Neutrophil (primary cell): ENCODE measurements at regions not wholly inside any gene's neighbourhood (a gene's known extent, or its start where the extent isn't known, plus 50 kb on each side); places are given as distances from the start of the nearest gene placed in this dataset.

Experiments used
- H3K27ac ChIP-seq: fragments of 200-600 bp; sonication (generic); 2 replicates; pipeline ENCODE4 v1.5.1; 2016; ENCODE audit warnings: mild to moderate bottlenecking, moderate library complexity
- H3K27me3 ChIP-seq: fragments of 200-600 bp; sonication (generic); 2 replicates; pipeline ENCODE4 v1.6.0; 2016; ENCODE audit warnings: mild to moderate bottlenecking
- H3K36me3 ChIP-seq: fragments of 200-600 bp; sonication (generic); 2 replicates; pipeline ENCODE4 v1.5.1; 2017
- H3K4me1 ChIP-seq, 2 experiments: fragments of 200-600 bp in 1 of 2; sonication (generic) in 1 of 2; 1 replicate in 1 of 2; 2 replicates in 1 of 2; pipeline versions ENCODE4 v1.5.1 to v1.6.1; 2013 to 2016; ENCODE audit warnings: low read depth in 1 of 2, low read length in 1 of 2, mild to moderate bottlenecking in 1 of 2, moderate library complexity in 1 of 2; ENCODE audit not compliant: control insufficient read depth in 1 of 2, insufficient read depth in 1 of 2
- H3K4me3 ChIP-seq, 2 experiments: fragments of 200-600 bp in 1 of 2; sonication (generic) in 1 of 2; 1 replicate in 1 of 2; 2 replicates in 1 of 2; pipeline ENCODE4 v1.5.1; 2013 to 2016; ENCODE audit warnings: low read depth in 1 of 2, low read length in 1 of 2, mild to moderate bottlenecking in 1 of 2, moderate library complexity in 1 of 2
- H3K9me3 ChIP-seq: fragments of 200-600 bp; sonication (generic); 2 replicates; pipeline ENCODE4 v1.5.1; 2016
- TF ChIP-seq, protein P1 (sequence below): fragments of 200-600 bp; sonication (generic); IDR thresholded peaks from 2 replicates; pipeline ENCODE4 v1.5.1; 2016; ENCODE audit warnings: antibody characterized with exemption

- TF ChIP-seq, protein P1, sequence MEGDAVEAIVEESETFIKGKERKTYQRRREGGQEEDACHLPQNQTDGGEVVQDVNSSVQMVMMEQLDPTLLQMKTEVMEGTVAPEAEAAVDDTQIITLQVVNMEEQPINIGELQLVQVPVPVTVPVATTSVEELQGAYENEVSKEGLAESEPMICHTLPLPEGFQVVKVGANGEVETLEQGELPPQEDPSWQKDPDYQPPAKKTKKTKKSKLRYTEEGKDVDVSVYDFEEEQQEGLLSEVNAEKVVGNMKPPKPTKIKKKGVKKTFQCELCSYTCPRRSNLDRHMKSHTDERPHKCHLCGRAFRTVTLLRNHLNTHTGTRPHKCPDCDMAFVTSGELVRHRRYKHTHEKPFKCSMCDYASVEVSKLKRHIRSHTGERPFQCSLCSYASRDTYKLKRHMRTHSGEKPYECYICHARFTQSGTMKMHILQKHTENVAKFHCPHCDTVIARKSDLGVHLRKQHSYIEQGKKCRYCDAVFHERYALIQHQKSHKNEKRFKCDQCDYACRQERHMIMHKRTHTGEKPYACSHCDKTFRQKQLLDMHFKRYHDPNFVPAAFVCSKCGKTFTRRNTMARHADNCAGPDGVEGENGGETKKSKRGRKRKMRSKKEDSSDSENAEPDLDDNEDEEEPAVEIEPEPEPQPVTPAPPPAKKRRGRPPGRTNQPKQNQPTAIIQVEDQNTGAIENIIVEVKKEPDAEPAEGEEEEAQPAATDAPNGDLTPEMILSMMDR, result no peak
- Histone ChIP-seq H3K4me3 (no peak overlapping the region), H3K27ac (no peak overlapping the region), H3K27me3 (no peaks in the 10 kb centered on the region), H3K4me1 (no peaks in the 10 kb centered on the region), H3K9me3 (no peaks in the 10 kb centered on the region), H3K36me3 (no peaks in the 10 kb centered on the region)
These were observed 210.6 kb downstream of the UBE3A start for GRCh38 chr15:25228261-25228660.

GRCh38 chr15:25230442-25230841 lies 208.4 kb downstream of the UBE3A start:
- no peaks in the 10 kb centered on the region for H3K36me3 ChIP-seq
- H3K27me3 ChIP-seq, result no peaks in the 10 kb centered on the region
- H3K4me3 ChIP-seq, result no peak overlapping the region
- no peak overlapping the region for H3K27ac ChIP-seq
- H3K9me3 ChIP-seq, result no peaks in the 10 kb centered on the region
- H3K4me1 ChIP-seq, result no peaks in the 10 kb centered on the region
- TF ChIP-seq, protein P1, result no peak

- H3K36me3 ChIP-seq, result no peaks in the 10 kb centered on the region
- no peaks in the 10 kb centered on the region for H3K9me3 ChIP-seq
- no peak overlapping the region for H3K4me3 ChIP-seq
- TF ChIP-seq, protein P1, result no peak
- H3K27ac ChIP-seq, result no peak overlapping the region
- no peaks in the 10 kb centered on the region for H3K4me1 ChIP-seq
- H3K27me3 ChIP-seq, result no peaks in the 10 kb centered on the region
These were observed 205.0 kb downstream of the UBE3A start for GRCh38 chr15:25233766-25234350.

DNA sequence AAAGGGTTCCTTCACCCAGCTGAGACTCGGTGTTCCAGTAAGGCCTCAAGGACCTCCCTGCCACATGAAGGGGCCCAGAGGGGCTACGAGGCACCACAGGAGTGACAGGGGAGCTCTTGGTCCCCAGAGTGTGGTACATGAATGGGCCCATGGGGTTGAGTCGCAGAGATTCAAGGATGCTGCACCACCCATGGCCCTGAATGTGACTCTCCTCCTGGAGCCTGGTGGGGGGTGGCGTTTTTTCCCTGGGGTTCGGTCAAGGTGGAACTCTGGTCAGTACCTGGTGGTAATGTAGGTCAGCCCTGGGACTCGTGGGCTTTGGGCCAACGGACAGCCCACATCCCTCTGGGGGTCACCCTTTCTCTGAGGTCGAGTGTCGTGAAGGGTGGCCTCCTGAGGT lies 204.0 kb downstream of the UBE3A start:
- no peaks in the 10 kb centered on the region for H3K9me3 ChIP-seq

GRCh38 chr15:25235391-25235790 lies 203.4 kb downstream of the UBE3A start:
- Histone ChIP-seq H3K9me3 (no peaks in the 10 kb centered on the region), H3K27me3 (no peaks in the 10 kb centered on the region), H3K27ac (no peak overlapping the region), H3K36me3 (no peaks in the 10 kb centered on the region), H3K4me3 (no peak overlapping the region), H3K4me1 (no peaks in the 10 kb centered on the region)
- TF ChIP-seq, protein P1, result no peak

More for the DNA sequence above, 204.0 kb downstream of the UBE3A start:
- Histone ChIP-seq H3K36me3 (no peaks in the 10 kb centered on the region), H3K27me3 (no peaks in the 10 kb centered on the region), H3K4me3 (no peak overlapping the region), H3K27ac (no peak overlapping the region), H3K4me1 (no peaks in the 10 kb centered on the region)
- TF ChIP-seq, protein P1, result no peak
